ENCODE measurements at regions not wholly inside any gene's neighbourhood (a gene's known extent, or its start where the extent isn't known, plus 50 kb on each side); places are given as distances from the start of the nearest gene placed in this dataset.

GRCh38 chrX:43008356-43008755 is 230.4 kb upstream of the PPP1R2C start:
- Histone ChIP-seq H3K4me1 (ENCODE audit: control insufficient read depth, extremely low read depth, insufficient read depth, low read length) (no peaks in the 10 kb centered on the region), H4K20me1 (ENCODE audit: control insufficient read depth, extremely low read depth, insufficient read depth, low read length) (no peaks in the 10 kb centered on the region), H3K27ac (ENCODE audit: control insufficient read depth, insufficient read depth, low read length) (no peak overlapping the region), H3K4me2 (ENCODE audit: control insufficient read depth, extremely low read depth, insufficient read depth, low read depth, low read length) (no peak overlapping the region), H3K9ac (ENCODE audit: control insufficient read depth, extremely low read depth, insufficient read depth, low read length) (no peak overlapping the region), H3K9me3 (ENCODE audit: control insufficient read depth, low read depth, low read length) (no peaks in the 10 kb centered on the region), H3K9me1 (ENCODE audit: control insufficient read depth, extremely low read depth, insufficient read depth, low read length) (no peaks in the 10 kb centered on the region), H2AFZ (ENCODE audit: control insufficient read depth, low read length) (no peak overlapping the region), H3K36me3 (ENCODE audit: control insufficient read depth in 2 of 2, extremely low read depth in 1 of 2, insufficient read depth in 2 of 2, low read length in 2 of 2) (no peaks in the 10 kb centered on the region), H3K27me3 (ENCODE audit: control insufficient read depth, extremely low read depth, insufficient read depth, low read length) (no peaks in the 10 kb centered on the region), H3K4me3 (ENCODE audit: control insufficient read depth in 2 of 3, extremely low read depth in 1 of 3, insufficient read depth in 2 of 3, low read depth in 1 of 3, low read length in 3 of 3) (no peak overlapping the region), H3K79me2 (ENCODE audit: control insufficient read depth, insufficient read depth, low read length) (no peaks in the 10 kb centered on the region)
- no peak for FAIRE-seq
- TF ChIP-seq CTCF (optimal IDR thresholded peaks at IDR 0.05 in 1 of 3, IDR thresholded peaks at IDR 0.05 in 1 of 3, conservative IDR thresholded peaks at IDR 0.05 in 1 of 3; ENCODE audit: extremely low read depth in 1 of 3, insufficient read depth in 2 of 3, low read length in 3 of 3): no peak
- no peak for TF ChIP-seq EZH2 (IDR thresholded peaks at IDR 0.05; ENCODE audit: low read length)
- DNase-seq (ENCODE audit: low read depth, low spot score): no peak
- dilution Hi-C loops (cut with MboI; ENCODE audit: extremely low pct_ligation_motif_present, low sequenced_read_pairs): no loop called here

DNA sequence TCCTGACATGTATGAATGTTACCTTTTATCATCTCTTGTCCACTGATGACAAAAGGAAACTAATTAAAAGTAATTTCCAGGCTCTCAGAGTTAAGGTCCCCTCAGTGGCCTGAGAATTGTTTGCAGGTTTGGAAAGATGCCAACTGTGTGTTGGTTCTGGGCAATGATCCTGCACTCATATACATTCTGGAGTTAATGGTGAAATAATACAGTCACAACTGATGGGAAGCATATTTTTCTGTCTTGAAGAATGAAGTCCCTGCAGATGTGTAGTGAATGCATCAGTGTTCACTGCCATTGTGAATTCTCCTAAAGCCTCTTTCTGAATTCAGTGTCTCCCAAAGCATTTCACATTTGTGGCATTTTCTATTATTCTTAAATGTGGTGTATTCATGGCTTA is 238.1 kb upstream of the PPP1R2C start:
- TF ChIP-seq CTCF (optimal IDR thresholded peaks at IDR 0.05 in 1 of 3, IDR thresholded peaks at IDR 0.05 in 1 of 3, conservative IDR thresholded peaks at IDR 0.05 in 1 of 3; ENCODE audit: extremely low read depth in 1 of 3, insufficient read depth in 2 of 3, low read length in 3 of 3) (no peak), EZH2 (IDR thresholded peaks at IDR 0.05; ENCODE audit: low read length) (no peak)
- Histone ChIP-seq H3K36me3 (ENCODE audit: control insufficient read depth in 2 of 2, extremely low read depth in 1 of 2, insufficient read depth in 2 of 2, low read length in 2 of 2) (no peaks in the 10 kb centered on the region), H4K20me1 (ENCODE audit: control insufficient read depth, extremely low read depth, insufficient read depth, low read length) (no peaks in the 10 kb centered on the region), H3K9me1 (ENCODE audit: control insufficient read depth, extremely low read depth, insufficient read depth, low read length) (no peaks in the 10 kb centered on the region), H2AFZ (ENCODE audit: control insufficient read depth, low read length) (no peak overlapping the region), H3K4me3 (ENCODE audit: control insufficient read depth in 2 of 3, extremely low read depth in 1 of 3, insufficient read depth in 2 of 3, low read depth in 1 of 3, low read length in 3 of 3) (no peak overlapping the region), H3K9me3 (ENCODE audit: control insufficient read depth, low read depth, low read length) (no peaks in the 10 kb centered on the region), H3K4me2 (ENCODE audit: control insufficient read depth, extremely low read depth, insufficient read depth, low read depth, low read length) (no peak overlapping the region), H3K27me3 (ENCODE audit: control insufficient read depth, extremely low read depth, insufficient read depth, low read length) (no peaks in the 10 kb centered on the region), H3K27ac (ENCODE audit: control insufficient read depth, insufficient read depth, low read length) (no peak overlapping the region), H3K4me1 (ENCODE audit: control insufficient read depth, extremely low read depth, insufficient read depth, low read length) (no peaks in the 10 kb centered on the region), H3K9ac (ENCODE audit: control insufficient read depth, extremely low read depth, insufficient read depth, low read length) (no peak overlapping the region), H3K79me2 (ENCODE audit: control insufficient read depth, insufficient read depth, low read length) (no peaks in the 10 kb centered on the region)
- FAIRE-seq (peak; percentile 17), DNase-seq (ENCODE audit: low read depth, low spot score) (no peak)
- dilution Hi-C loops (cut with MboI; ENCODE audit: extremely low pct_ligation_motif_present, low sequenced_read_pairs): no loop called here
